ENCODE measurements at regions not wholly inside any gene's neighbourhood (a gene's known extent, or its start where the extent isn't known, plus 50 kb on each side); places are given as distances from the start of the nearest gene placed in this dataset.

- TF ChIP-seq CTCF (conservative IDR thresholded peaks at IDR 0.05; ENCODE audit: low read length) (no peak), EZH2phosphoT487 (IDR thresholded peaks at IDR 0.05; ENCODE audit: borderline replicate concordance, low read depth, low read length) (no peak)
Measured at GRCh38 chr5:167898361-167899042, 392.9 kb upstream of the WWC1 start.
